Fibroblast of skin of right quadriceps (primary cell): ENCODE measurements at regions not wholly inside any gene's neighbourhood (a gene's known extent, or its start where the extent isn't known, plus 50 kb on each side); places are given as distances from the start of the nearest gene placed in this dataset.
"Not testable (repeated sequence)": the region's sequence is repeated elsewhere in the genome, so short reads cannot be mapped to it uniquely, and the experiment has no call there.

Source experiments
- DNase-seq: peaks from one replicate; pipeline ENCODE4 v3.0.0-alpha.2; 2013

DNA sequence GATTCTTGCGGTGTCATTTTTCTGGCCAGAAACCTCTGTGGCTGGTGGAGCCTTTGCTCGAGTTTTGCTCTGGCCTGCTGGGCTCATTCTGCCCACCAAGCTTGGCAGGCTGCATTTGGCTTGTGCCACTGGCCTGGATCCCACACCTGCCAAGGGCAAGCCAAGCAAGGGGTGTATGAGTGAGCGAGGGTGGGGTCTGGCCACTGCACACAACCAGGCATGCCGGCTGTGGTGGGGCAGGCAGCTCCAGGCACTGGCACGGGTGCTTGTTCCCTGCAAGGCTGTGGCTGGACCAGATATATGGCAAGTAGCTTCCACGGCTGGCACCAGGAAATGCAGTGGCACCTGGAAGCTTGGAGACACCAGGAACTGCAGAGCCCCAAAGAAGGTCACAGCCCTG lies 68.6 kb upstream of the PPP3CA start:
- DNase-seq = no peak

- no peak for DNase-seq
Measured at GRCh38 chr4:101414496-101414895, 67.2 kb upstream of the PPP3CA start.

- no peak for DNase-seq
Measured at GRCh38 chr4:101411926-101412325, 64.6 kb upstream of the PPP3CA start.

- DNase-seq = not testable (repeated sequence)
Measured at GRCh38 chr4:101411281-101411910, 64.1 kb upstream of the PPP3CA start.

DNA sequence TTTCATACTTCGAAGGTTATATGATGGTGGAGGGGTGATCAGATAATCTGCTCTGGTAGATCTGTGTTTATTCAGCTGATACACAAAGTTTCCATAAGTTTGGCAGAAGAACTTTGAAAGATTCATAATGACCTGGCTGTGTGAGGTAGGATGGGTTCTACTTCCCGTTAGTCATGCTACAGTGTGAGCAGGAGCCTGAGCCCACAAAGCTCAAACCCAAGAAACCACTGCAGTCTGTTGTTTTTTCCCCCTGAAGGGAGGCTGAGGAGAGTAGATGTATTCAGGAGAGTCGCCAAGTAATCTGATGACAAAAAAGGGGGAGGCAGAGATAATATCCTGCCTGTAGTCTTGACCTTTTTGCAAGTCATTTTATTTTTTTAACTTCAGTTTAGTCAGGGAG lies 52.8 kb upstream of the PPP3CA start:
- DNase-seq = peak; percentile 47

DNA sequence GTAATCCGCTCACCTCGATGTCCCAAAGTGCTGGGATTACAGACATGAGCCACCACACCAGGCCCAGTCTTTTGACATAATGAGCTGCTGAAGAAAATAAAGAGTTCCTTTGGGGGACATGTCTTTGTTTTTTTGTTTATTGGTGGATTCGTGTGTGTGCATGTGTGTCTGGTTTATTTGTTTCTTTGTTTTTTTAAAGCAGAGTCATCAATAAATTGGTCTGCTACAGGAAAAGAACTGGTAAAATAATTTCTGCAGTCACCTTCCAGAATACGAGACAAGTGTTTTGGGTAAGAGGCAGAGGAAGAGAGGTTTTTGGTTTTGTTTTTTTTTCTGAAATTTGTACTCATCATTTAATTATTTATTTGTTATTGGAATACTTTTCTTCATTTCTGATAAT lies 51.5 kb upstream of the PPP3CA start:
- DNase-seq = no peak
